ENCODE measurements at regions not wholly inside any gene's neighbourhood (a gene's known extent, or its start where the extent isn't known, plus 50 kb on each side); places are given as distances from the start of the nearest gene placed in this dataset.

GRCh38 chr5:6134281-6134680 is 244.1 kb downstream of the MED10 start:
- H3K36me3 Mint-ChIP-seq: no peaks in the 10 kb centered on the region
- H3K4me1 Mint-ChIP-seq: peaks cover 4 to 8% of the 10 kb centered on the region in 2 donors
- ATAC-seq (replicated peaks): no peak
- H3K4me3 Mint-ChIP-seq: no peak overlapping the region
- peaks cover 3 to 4% of the 10 kb centered on the region in 2 donors for H3K9me3 Mint-ChIP-seq
- no peak for DNase-seq
- H3K27me3 Mint-ChIP-seq: peaks cover 0 to 9% of the 10 kb centered on the region in 2 donors
- H3K27ac Mint-ChIP-seq: no peak overlapping the region

DNA sequence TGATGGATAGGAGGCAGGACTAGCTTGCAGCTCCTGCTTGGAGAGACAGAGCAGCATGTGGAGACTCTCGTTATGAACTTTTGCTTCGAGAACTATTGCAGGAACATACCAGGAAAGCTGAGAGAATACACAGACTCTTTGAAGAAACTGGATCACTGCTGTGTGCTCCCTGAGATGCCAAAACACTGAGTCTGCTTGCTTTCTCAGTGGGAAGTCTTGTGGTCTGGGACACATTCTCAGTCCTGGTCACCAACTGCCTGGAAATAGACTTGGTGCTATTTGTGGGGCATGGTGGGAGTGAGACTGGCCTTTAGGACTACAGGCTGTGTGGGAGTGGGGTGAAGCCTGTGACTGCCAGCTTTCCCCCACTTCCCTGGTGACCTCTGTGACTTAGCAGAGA is 252.6 kb downstream of the MED10 start:
- no peaks in the 10 kb centered on the region for H3K4me1 Mint-ChIP-seq
- peaks cover 10 to 12% of the 10 kb centered on the region in 2 donors for H3K27me3 Mint-ChIP-seq
- no peak overlapping the region for H3K4me3 Mint-ChIP-seq
- DNase-seq (no peak), ATAC-seq (replicated peaks) (no peak)
- H3K36me3 Mint-ChIP-seq: peaks cover 5 to 6% of the 10 kb centered on the region in 2 donors
- peaks cover 22 to 26% of the 10 kb centered on the region in 2 donors for H3K9me3 Mint-ChIP-seq
- H3K27ac Mint-ChIP-seq: no peak overlapping the region

DNA sequence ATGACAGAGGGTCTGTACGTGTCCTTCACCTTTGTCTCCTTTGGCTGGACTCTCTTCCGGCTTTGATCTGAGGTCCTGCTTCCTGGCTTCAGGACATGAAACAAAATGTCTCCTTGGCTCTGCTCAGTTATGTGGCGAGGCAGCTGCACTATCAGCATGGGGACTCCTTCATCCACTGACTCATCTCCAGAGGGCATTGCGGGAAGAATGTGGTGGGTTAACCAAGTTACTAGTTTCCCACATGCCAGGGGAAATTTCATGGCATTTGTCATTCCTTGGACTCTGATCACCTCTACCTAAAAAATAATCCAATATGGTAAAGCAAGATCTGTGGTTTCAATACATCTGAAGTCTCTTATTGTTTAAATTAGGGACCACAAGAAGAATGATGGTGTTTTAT is 259.7 kb downstream of the MED10 start:
- DNase-seq (no peak), ATAC-seq (replicated peaks) (no peak)
- peaks cover 7 to 13% of the 10 kb centered on the region in 2 donors for H3K9me3 Mint-ChIP-seq
- H3K27ac Mint-ChIP-seq: no peak overlapping the region
- no peaks in the 10 kb centered on the region for H3K4me1 Mint-ChIP-seq
- H3K27me3 Mint-ChIP-seq: peaks cover 5% of the 10 kb centered on the region in 2 donors
- H3K36me3 Mint-ChIP-seq: no peaks in the 10 kb centered on the region
- H3K4me3 Mint-ChIP-seq: no peak overlapping the region

GRCh38 chr5:6117212-6117611 is 261.1 kb downstream of the MED10 start:
- DNase-seq (no peak), ATAC-seq (replicated peaks) (no peak)
- no peak overlapping the region for H3K27ac Mint-ChIP-seq

DNA sequence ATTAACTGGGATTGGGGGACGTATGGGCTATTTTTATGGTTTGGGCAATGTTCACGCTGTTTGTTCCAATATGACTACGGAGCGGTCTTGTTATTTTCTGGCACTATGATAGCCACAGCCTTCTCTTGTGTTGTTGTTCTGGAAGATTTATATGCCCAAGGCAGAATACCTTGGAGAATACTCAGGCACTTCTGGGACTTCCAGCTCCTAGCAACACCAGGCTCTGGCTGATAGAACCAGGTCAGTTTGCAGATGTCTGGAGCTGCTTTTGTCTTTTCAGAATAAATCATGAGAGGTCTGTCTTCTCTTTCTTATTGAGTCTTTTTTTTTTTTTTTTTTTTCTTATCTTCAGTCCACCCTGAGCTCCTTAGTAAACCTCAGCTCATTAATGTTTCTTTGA is 262.5 kb downstream of the MED10 start:
- no peaks in the 10 kb centered on the region for H3K4me1 Mint-ChIP-seq
- ATAC-seq (replicated peaks): no peak
- H3K36me3 Mint-ChIP-seq: no peaks in the 10 kb centered on the region
- H3K27ac Mint-ChIP-seq: no peak overlapping the region
- H3K27me3 Mint-ChIP-seq: peaks cover under 1 to 2% of the 10 kb centered on the region in 2 donors
- no peak for DNase-seq
- peaks cover 0 to 5% of the 10 kb centered on the region in 2 donors for H3K9me3 Mint-ChIP-seq
- H3K4me3 Mint-ChIP-seq: no peak overlapping the region

More at GRCh38 chr5:6117212-6117611, 261.1 kb downstream of the MED10 start:
- H3K9me3 Mint-ChIP-seq: peaks cover 0 to 6% of the 10 kb centered on the region in 2 donors
- no peaks in the 10 kb centered on the region for H3K36me3 Mint-ChIP-seq
- no peaks in the 10 kb centered on the region for H3K4me1 Mint-ChIP-seq
- peaks cover 5% of the 10 kb centered on the region in 2 donors for H3K27me3 Mint-ChIP-seq
- H3K4me3 Mint-ChIP-seq: no peak overlapping the region

- Mint-ChIP-seq H3K27ac (no peak overlapping the region), H3K36me3 (no peaks in the 10 kb centered on the region), H3K4me3 (no peak overlapping the region), H3K27me3 (no peaks in the 10 kb centered on the region), H3K9me3 (peaks cover 0 to 2% of the 10 kb centered on the region in 2 donors), H3K4me1 (no peaks in the 10 kb centered on the region)
- no peak for DNase-seq
- no peak for ATAC-seq (replicated peaks)
Observed at GRCh38 chr5:6112538-6112937, 265.8 kb downstream of the MED10 start.

- Mint-ChIP-seq H3K27ac (no peak overlapping the region), H3K9me3 (peaks cover 0 to 2% of the 10 kb centered on the region in 2 donors), H3K4me1 (no peaks in the 10 kb centered on the region), H3K4me3 (no peak overlapping the region), H3K27me3 (no peaks in the 10 kb centered on the region), H3K36me3 (no peaks in the 10 kb centered on the region)
- ATAC-seq (replicated peaks): no peak
- DNase-seq: no peak
Observed at GRCh38 chr5:6112125-6112524, 266.2 kb downstream of the MED10 start.

DNA sequence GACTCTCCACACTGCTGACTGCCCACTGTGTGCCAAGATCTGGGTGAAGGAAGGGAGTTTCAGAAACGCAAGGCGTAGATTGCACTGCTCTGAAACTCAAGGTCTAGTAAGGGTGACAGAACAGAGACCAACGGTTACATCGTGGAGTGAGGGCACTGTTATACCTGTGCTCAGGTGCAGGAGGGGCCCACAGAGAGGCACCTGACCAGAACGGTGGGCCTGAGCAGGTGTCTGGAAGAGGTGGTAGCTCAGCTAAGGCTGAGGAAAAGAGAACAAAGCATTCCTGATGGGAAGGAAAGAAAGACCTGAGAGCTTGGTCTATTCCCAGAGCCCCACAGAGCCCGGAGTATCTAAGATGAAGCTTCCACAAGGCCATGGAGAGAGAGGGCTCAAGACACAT is 267.2 kb downstream of the MED10 start:
- H3K4me1 Mint-ChIP-seq: no peaks in the 10 kb centered on the region
- H3K36me3 Mint-ChIP-seq: no peaks in the 10 kb centered on the region
- H3K4me3 Mint-ChIP-seq: no peak overlapping the region
- H3K27me3 Mint-ChIP-seq: no peaks in the 10 kb centered on the region
- no peak for ATAC-seq (replicated peaks)
- peaks cover 0 to 3% of the 10 kb centered on the region in 2 donors for H3K9me3 Mint-ChIP-seq
- DNase-seq: no peak
- H3K27ac Mint-ChIP-seq: no peak overlapping the region

DNA sequence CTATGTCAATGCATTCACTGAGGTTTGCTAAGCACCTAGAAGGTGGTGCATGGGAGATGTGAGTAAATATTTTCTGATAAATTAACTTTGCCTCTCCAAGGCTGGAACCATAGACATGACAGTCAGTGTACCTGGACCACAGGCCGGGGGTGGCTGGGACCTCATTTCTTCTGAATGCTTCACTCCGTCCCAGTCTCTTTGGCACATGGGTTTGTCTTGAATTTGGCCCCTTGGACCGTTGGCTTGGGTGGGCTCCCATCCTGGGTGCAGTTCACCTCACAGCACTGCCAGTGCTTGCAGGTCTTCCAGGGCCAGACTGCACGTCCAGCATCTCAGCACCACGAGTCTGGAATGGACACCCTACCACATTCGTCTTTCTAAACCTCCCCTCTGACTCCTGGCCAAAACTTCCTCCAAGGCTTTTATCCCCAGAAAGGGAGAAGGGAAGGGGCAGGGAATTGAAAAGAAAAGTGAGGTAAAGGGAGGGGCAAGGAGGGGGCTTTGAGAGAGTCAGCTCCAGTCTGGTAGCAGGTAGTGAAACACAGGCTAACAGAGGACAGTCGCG is 267.8 kb downstream of the MED10 start:
- H3K27ac Mint-ChIP-seq: no peak overlapping the region
- no peak for ATAC-seq (replicated peaks)
- no peak overlapping the region for H3K4me3 Mint-ChIP-seq

DNA sequence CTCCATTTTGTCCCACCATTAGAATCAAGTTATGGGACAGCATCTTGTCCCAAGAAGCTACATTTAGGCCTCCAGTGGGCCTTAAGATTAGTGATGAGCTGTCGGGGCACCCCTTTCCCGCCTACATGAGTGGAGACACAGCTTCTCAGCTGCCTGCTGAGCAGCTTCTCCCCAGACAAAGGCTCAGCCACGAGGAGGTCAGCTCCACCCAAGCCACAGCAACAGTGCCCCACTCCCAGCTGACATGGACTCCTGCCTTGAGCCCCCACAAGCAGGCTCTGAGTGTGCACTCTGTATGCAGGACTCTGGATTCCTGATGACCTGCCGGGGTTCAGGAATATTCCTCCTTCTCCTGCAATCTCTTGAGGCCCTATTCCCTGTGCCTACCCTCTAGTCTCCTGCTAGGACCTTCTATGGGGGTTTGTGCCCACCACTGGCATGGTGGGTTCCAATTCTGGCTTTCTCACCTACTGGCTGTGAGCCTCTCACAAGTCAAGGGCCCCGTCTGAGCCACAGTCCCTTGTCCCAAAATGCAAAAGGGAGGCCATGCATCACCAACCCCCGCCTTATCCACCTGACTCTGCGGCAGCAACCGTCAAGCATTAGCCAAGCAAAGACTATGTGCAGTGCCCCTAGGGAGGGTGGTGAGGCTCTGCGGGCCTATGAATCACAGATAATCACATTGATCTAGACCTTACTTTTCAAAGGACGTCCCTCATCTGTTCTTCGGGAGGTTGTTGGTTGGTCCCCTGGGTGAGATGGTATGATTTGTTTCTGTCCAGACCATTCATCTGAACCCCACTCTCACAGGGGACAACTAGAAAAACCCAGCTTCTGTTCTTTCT is 269.1 kb downstream of the MED10 start:
- Mint-ChIP-seq H3K36me3 (no peaks in the 10 kb centered on the region), H3K4me1 (no peaks in the 10 kb centered on the region), H3K4me3 (no peak overlapping the region), H3K27ac (no peak overlapping the region), H3K9me3 (peaks cover 0 to 3% of the 10 kb centered on the region in 2 donors), H3K27me3 (no peaks in the 10 kb centered on the region)
- no peak for ATAC-seq (replicated peaks)
- no peak for DNase-seq

More for the DNA sequence above, 267.8 kb downstream of the MED10 start:
- H3K9me3 Mint-ChIP-seq: peaks cover 0 to 3% of the 10 kb centered on the region in 2 donors
- no peaks in the 10 kb centered on the region for H3K27me3 Mint-ChIP-seq
- H3K4me1 Mint-ChIP-seq: no peaks in the 10 kb centered on the region
- H3K36me3 Mint-ChIP-seq: no peaks in the 10 kb centered on the region
- no peak for DNase-seq

- no peak for DNase-seq
- Mint-ChIP-seq H3K27ac (no peak overlapping the region), H3K27me3 (no peaks in the 10 kb centered on the region), H3K36me3 (no peaks in the 10 kb centered on the region), H3K9me3 (peaks cover 0 to 3% of the 10 kb centered on the region in 2 donors), H3K4me3 (no peak overlapping the region), H3K4me1 (no peaks in the 10 kb centered on the region)
- ATAC-seq (replicated peaks): no peak
Observed at GRCh38 chr5:6108540-6108848, 269.9 kb downstream of the MED10 start.

- no peak overlapping the region for H3K27ac Mint-ChIP-seq
- H3K36me3 Mint-ChIP-seq: no peaks in the 10 kb centered on the region
- no peak for DNase-seq
- H3K4me1 Mint-ChIP-seq: no peaks in the 10 kb centered on the region
- no peak for ATAC-seq (replicated peaks)
- no peaks in the 10 kb centered on the region for H3K27me3 Mint-ChIP-seq
- no peak overlapping the region for H3K4me3 Mint-ChIP-seq
- H3K9me3 Mint-ChIP-seq: peaks cover 0 to 3% of the 10 kb centered on the region in 2 donors
Observed at GRCh38 chr5:6107675-6108539, 270.4 kb downstream of the MED10 start.

DNA sequence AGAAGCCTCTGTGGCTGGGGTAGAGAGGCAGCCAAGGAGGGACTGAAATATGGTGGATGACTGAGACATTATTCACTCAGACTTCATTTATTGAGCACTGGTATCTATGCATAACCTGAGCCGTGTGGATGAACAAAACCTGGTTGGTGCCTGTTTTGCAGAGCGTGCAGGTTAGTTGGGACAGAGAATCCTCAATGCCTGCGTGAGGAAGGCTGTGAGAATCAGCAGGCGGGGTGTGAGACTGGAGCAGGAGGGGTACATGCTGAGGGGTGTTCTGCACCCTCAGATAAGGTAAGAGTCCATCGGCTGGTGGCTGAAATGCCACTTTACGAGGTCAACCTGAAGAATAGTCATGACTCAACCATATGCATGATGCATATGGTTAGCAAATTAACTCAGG is 271.6 kb downstream of the MED10 start:
- H3K36me3 Mint-ChIP-seq: no peaks in the 10 kb centered on the region
- H3K27ac Mint-ChIP-seq: no peak overlapping the region
- H3K27me3 Mint-ChIP-seq: no peaks in the 10 kb centered on the region
- H3K9me3 Mint-ChIP-seq: peaks cover 0 to 3% of the 10 kb centered on the region in 2 donors
- H3K4me1 Mint-ChIP-seq: no peaks in the 10 kb centered on the region
- no peak overlapping the region for H3K4me3 Mint-ChIP-seq
- DNase-seq (no peak), ATAC-seq (replicated peaks) (no peak)

GRCh38 chr5:6105320-6105719 is 273.0 kb downstream of the MED10 start:
- no peak for ATAC-seq (replicated peaks)
- no peak for DNase-seq
- Mint-ChIP-seq H3K4me3 (no peak overlapping the region), H3K27ac (no peak overlapping the region), H3K36me3 (no peaks in the 10 kb centered on the region), H3K27me3 (no peaks in the 10 kb centered on the region), H3K4me1 (no peaks in the 10 kb centered on the region), H3K9me3 (peaks cover 0 to 2% of the 10 kb centered on the region in 2 donors)
